Fibroblast of lung (primary cell): ENCODE measurements at regions not wholly inside any gene's neighbourhood (a gene's known extent, or its start where the extent isn't known, plus 50 kb on each side); places are given as distances from the start of the nearest gene placed in this dataset.

Source experiments
- DNase-seq, 2 donors: peaks; one replicate each; pipeline versions ENCODE4 v3.0.0 to v3.0.0-alpha.2; 2010; ENCODE audit warnings: low read depth in 2 of 2
- H2AFZ ChIP-seq: 2 replicates; pipeline ENCODE4 v1.5.1; 2012; ENCODE audit warnings: low read length, control low read depth, inconsistent platforms
- H3K27ac ChIP-seq: 2 replicates; pipeline ENCODE4 v1.5.1; 2011; ENCODE audit warnings: low read length, control low read depth; ENCODE audit not compliant: insufficient read depth
- H3K27me3 ChIP-seq: 2 replicates; pipeline ENCODE4 v1.5.1; 2011; ENCODE audit warnings: mild to moderate bottlenecking, low read length; ENCODE audit not compliant: control insufficient read depth, insufficient read depth
- H3K36me3 ChIP-seq: 2 replicates; pipeline ENCODE4 v1.5.1; 2011; ENCODE audit warnings: low read length; ENCODE audit not compliant: control insufficient read depth, insufficient read depth
- H3K4me1 ChIP-seq: 2 replicates; pipeline ENCODE4 v1.5.1; 2011; ENCODE audit warnings: low read length; ENCODE audit not compliant: control insufficient read depth, insufficient read depth; ENCODE audit errors: extremely low read depth
- H3K4me2 ChIP-seq: 2 replicates; pipeline ENCODE4 v1.5.1; 2011; ENCODE audit warnings: low read length, control low read depth; ENCODE audit not compliant: insufficient read depth; ENCODE audit errors: extremely low read depth
- H3K4me3 ChIP-seq, 4 experiments: fragments of 200-600 bp in 1 of 4; sonication (generic) in 1 of 4; replicated peaks in 1 of 4; 2 replicates each; pipeline ENCODE4 v1.5.1; 2011 to 2016; ENCODE audit warnings: low read length in 4 of 4, low read depth in 3 of 4, mild to moderate bottlenecking in 3 of 4, control low read depth in 2 of 4, inconsistent platforms in 1 of 4, mixed read lengths in 1 of 4; ENCODE audit not compliant: insufficient read depth in 1 of 4; ENCODE audit errors: control extremely low read depth in 1 of 4
- H3K79me2 ChIP-seq: 2 replicates; pipeline ENCODE4 v1.5.1; 2012; ENCODE audit warnings: mild to moderate bottlenecking, low read length, inconsistent platforms; ENCODE audit not compliant: control insufficient read depth, insufficient read depth
- H3K9ac ChIP-seq: 2 replicates; pipeline ENCODE4 v1.5.1; 2011; ENCODE audit warnings: mild to moderate bottlenecking, low read length, control low read depth; ENCODE audit not compliant: insufficient read depth
- H3K9me3 ChIP-seq: 2 replicates; pipeline ENCODE4 v1.5.1; 2012; ENCODE audit warnings: low read depth, low read length; ENCODE audit not compliant: control insufficient read depth, insufficient read depth
- H4K20me1 ChIP-seq: 2 replicates; pipeline ENCODE4 v1.5.1; 2011; ENCODE audit warnings: low read length; ENCODE audit not compliant: control insufficient read depth, insufficient read depth; ENCODE audit errors: extremely low read depth
- CTCF ChIP-seq, 2 donors: IDR thresholded peaks in 1 of 2; conservative IDR thresholded peaks in 1 of 2; 1 replicate in 1 of 2; 2 replicates in 1 of 2; pipeline ENCODE4 v1.5.1; 2011 to 2012; ENCODE audit warnings: low read length in 2 of 2, control low read depth in 1 of 2, inconsistent platforms in 1 of 2, low read depth in 1 of 2, mild to moderate bottlenecking in 1 of 2
- EZH2 ChIP-seq: IDR thresholded peaks from 2 replicates; pipeline ENCODE4 v1.5.1; 2012; ENCODE audit warnings: low read length, control low read depth, mild to moderate bottlenecking; ENCODE audit errors: missing control alignments

GRCh38 chr6:97658090-97658489, 375.1 kb upstream of the MMS22L start:
- no peak for TF ChIP-seq EZH2
- TF ChIP-seq CTCF (conservative IDR thresholded peaks at IDR 0.05 in 1 of 2, IDR thresholded peaks at IDR 0.05 in 1 of 2; ENCODE audit: low read depth in 1 of 2, low read length in 2 of 2), result no peak
- H3K9ac ChIP-seq, result no peak overlapping the region

GRCh38 chr6:97663252-97663651, 380.2 kb upstream of the MMS22L start:
- no peak overlapping the region for H3K4me2 ChIP-seq
- no peak overlapping the region for H3K4me3 ChIP-seq
- H3K27me3 ChIP-seq, result no peaks in the 10 kb centered on the region
- no peak overlapping the region for H3K9ac ChIP-seq
- no peaks in the 10 kb centered on the region for H3K4me1 ChIP-seq
- DNase-seq, result no peak
- no peaks in the 10 kb centered on the region for H3K79me2 ChIP-seq
- H3K27ac ChIP-seq, result no peak overlapping the region
- no peaks in the 10 kb centered on the region for H3K36me3 ChIP-seq
- H3K9me3 ChIP-seq, result no peaks in the 10 kb centered on the region
- TF ChIP-seq EZH2 (no peak), CTCF (conservative IDR thresholded peaks at IDR 0.05 in 1 of 2, IDR thresholded peaks at IDR 0.05 in 1 of 2; ENCODE audit: low read depth in 1 of 2, low read length in 2 of 2) (no peak)
- no peaks in the 10 kb centered on the region for H4K20me1 ChIP-seq
- no peak overlapping the region for H2AFZ ChIP-seq

More at GRCh38 chr6:97658090-97658489, 375.1 kb upstream of the MMS22L start:
- Histone ChIP-seq H3K9me3 (no peaks in the 10 kb centered on the region), H3K4me2 (no peak overlapping the region), H3K27me3 (no peaks in the 10 kb centered on the region), H3K27ac (no peak overlapping the region), H3K79me2 (no peaks in the 10 kb centered on the region), H3K4me1 (no peaks in the 10 kb centered on the region), H3K36me3 (no peaks in the 10 kb centered on the region), H4K20me1 (no peaks in the 10 kb centered on the region), H2AFZ (no peak overlapping the region), H3K4me3 (no peak overlapping the region)
- DNase-seq, result no peak

GRCh38 chr6:97665446-97665845, 382.4 kb upstream of the MMS22L start:
- no peaks in the 10 kb centered on the region for H3K4me1 ChIP-seq
- no peak overlapping the region for H3K4me3 ChIP-seq
- TF ChIP-seq CTCF (conservative IDR thresholded peaks at IDR 0.05 in 1 of 2, IDR thresholded peaks at IDR 0.05 in 1 of 2; ENCODE audit: low read depth in 1 of 2, low read length in 2 of 2) (no peak), EZH2 (no peak)

More at GRCh38 chr6:97665446-97665845, 382.4 kb upstream of the MMS22L start:
- Histone ChIP-seq H3K79me2 (no peaks in the 10 kb centered on the region), H3K9me3 (no peaks in the 10 kb centered on the region), H2AFZ (no peak overlapping the region), H3K9ac (no peak overlapping the region), H3K4me2 (no peak overlapping the region), H3K27ac (no peak overlapping the region), H3K36me3 (no peaks in the 10 kb centered on the region), H3K27me3 (no peaks in the 10 kb centered on the region), H4K20me1 (no peaks in the 10 kb centered on the region)
- no peak for DNase-seq
